ENCODE measurements at regions not wholly inside any gene's neighbourhood (a gene's known extent, or its start where the extent isn't known, plus 50 kb on each side); places are given as distances from the start of the nearest gene placed in this dataset.
"Not testable (repeated sequence)": the region's sequence is repeated elsewhere in the genome, so short reads cannot be mapped to it uniquely, and the experiment has no call there.

GRCh38 chr18:78818495-78818894 lies 161.1 kb upstream of the SALL3 start:
- no peak for DNase-seq

- no peak for DNase-seq
Observed at GRCh38 chr18:78818961-78819360, 160.7 kb upstream of the SALL3 start.

- DNase-seq: no peak
Observed at GRCh38 chr18:78820161-78820834, 159.3 kb upstream of the SALL3 start.

- no peak for DNase-seq
Observed at GRCh38 chr18:78821396-78821795, 158.2 kb upstream of the SALL3 start.

- DNase-seq: no peak
Observed at GRCh38 chr18:78822171-78822948, 157.3 kb upstream of the SALL3 start.

GRCh38 chr18:78822949-78823285 lies 156.7 kb upstream of the SALL3 start:
- DNase-seq: no peak

- no peak for DNase-seq
Observed at GRCh38 chr18:78825168-78825567, 154.4 kb upstream of the SALL3 start.

GRCh38 chr18:78826631-78827030 lies 153.0 kb upstream of the SALL3 start:
- DNase-seq: no peak

- DNase-seq: no peak
Observed at GRCh38 chr18:78827141-78827540, 152.5 kb upstream of the SALL3 start.

- DNase-seq: no peak
Observed at GRCh38 chr18:78828131-78828530, 151.5 kb upstream of the SALL3 start.

GRCh38 chr18:78829026-78829425 lies 150.6 kb upstream of the SALL3 start:
- DNase-seq: not testable (repeated sequence)

- no peak for DNase-seq
Observed at GRCh38 chr18:78830161-78830560, 149.5 kb upstream of the SALL3 start.

GRCh38 chr18:78830826-78831225 lies 148.8 kb upstream of the SALL3 start:
- DNase-seq: no peak

- DNase-seq: no peak
Observed at GRCh38 chr18:78831603-78832002, 148.0 kb upstream of the SALL3 start.

- no peak for DNase-seq
Observed at GRCh38 chr18:78833833-78834232, 145.8 kb upstream of the SALL3 start.

- no peak for DNase-seq
Observed at GRCh38 chr18:78836838-78837237, 142.8 kb upstream of the SALL3 start.

GRCh38 chr18:78837754-78838153 lies 141.9 kb upstream of the SALL3 start:
- DNase-seq: no peak

- DNase-seq: no peak
Observed at GRCh38 chr18:78838183-78838582, 141.4 kb upstream of the SALL3 start.

GRCh38 chr18:78849046-78849445 lies 130.6 kb upstream of the SALL3 start:
- no peak for DNase-seq

GRCh38 chr18:78849458-78849857 lies 130.2 kb upstream of the SALL3 start:
- DNase-seq: no peak

GRCh38 chr18:78853341-78853740 lies 126.3 kb upstream of the SALL3 start:
- no peak for DNase-seq

GRCh38 chr18:78855188-78855587 lies 124.4 kb upstream of the SALL3 start:
- no peak for DNase-seq

- DNase-seq: no peak
Observed at GRCh38 chr18:78856569-78857313, 122.9 kb upstream of the SALL3 start.

Data from stimulated activated CD4-positive, alpha-beta T cell treated with anti-CD3 and anti-CD28 coated beads, Interleukin-15, amount 100 ng/mL, for 24 hours (primary cell).